Breast epithelium (tissue), 3 donors: ENCODE measurements at regions not wholly inside any gene's neighbourhood (a gene's known extent, or its start where the extent isn't known, plus 50 kb on each side); places are given as distances from the start of the nearest gene placed in this dataset.

Source experiments
- POLR2A ChIP-seq: fragments of 450-650 bp; IDR thresholded peaks from one replicate; pipeline ENCODE4 v1.6.1; 2016; ENCODE audit warnings: antibody characterized with exemption, mild to moderate bottlenecking, moderate library complexity
- POLR2AphosphoS5 ChIP-seq, 3 donors: sonication (generic); formaldehyde crosslinking; IDR thresholded peaks; one replicate each; pipeline ENCODE4 v1.6.1; 2017; ENCODE audit warnings: antibody characterized with exemption in 3 of 3
- TF ChIP-seq, protein P1 (sequence below), 3 donors: fragments of 450-650 bp; IDR thresholded peaks; one replicate each; pipeline ENCODE4 v1.5.1; 2016 to 2017; ENCODE audit warnings: antibody characterized with exemption in 3 of 3, mild to moderate bottlenecking in 3 of 3, moderate library complexity in 3 of 3

DNA sequence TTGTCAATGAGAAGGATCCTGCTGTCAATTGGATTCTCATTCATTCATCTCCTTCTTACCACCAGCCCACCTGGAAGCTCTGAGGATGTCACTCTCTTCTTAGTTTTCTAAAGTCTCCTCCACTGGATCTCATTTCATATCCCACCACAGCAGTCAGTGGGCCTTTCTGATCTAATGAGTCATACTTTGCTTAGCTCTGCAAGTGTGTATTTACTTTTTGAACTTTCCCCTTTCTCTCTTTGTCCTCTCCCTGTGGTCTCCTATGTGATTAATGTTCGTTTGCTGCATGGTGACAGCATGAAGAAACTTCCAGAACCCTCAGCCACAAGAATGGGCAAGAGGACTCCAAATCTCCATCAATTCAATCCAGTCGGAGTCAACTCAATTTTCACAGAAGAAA, 63.6 kb upstream of the SYNDIG1 start:
- TF ChIP-seq, protein P1, sequence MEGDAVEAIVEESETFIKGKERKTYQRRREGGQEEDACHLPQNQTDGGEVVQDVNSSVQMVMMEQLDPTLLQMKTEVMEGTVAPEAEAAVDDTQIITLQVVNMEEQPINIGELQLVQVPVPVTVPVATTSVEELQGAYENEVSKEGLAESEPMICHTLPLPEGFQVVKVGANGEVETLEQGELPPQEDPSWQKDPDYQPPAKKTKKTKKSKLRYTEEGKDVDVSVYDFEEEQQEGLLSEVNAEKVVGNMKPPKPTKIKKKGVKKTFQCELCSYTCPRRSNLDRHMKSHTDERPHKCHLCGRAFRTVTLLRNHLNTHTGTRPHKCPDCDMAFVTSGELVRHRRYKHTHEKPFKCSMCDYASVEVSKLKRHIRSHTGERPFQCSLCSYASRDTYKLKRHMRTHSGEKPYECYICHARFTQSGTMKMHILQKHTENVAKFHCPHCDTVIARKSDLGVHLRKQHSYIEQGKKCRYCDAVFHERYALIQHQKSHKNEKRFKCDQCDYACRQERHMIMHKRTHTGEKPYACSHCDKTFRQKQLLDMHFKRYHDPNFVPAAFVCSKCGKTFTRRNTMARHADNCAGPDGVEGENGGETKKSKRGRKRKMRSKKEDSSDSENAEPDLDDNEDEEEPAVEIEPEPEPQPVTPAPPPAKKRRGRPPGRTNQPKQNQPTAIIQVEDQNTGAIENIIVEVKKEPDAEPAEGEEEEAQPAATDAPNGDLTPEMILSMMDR (IDR thresholded peaks at IDR 0.05): no peak
- TF ChIP-seq POLR2A (no peak), POLR2AphosphoS5 (IDR thresholded peaks at IDR 0.05) (no peak)
